Gastroesophageal sphincter (tissue), 3 donors: ENCODE measurements at regions not wholly inside any gene's neighbourhood (a gene's known extent, or its start where the extent isn't known, plus 50 kb on each side); places are given as distances from the start of the nearest gene placed in this dataset.

ENCODE experiments used
- EP300 ChIP-seq: sonication (generic); formaldehyde crosslinking; IDR thresholded peaks from one replicate; pipeline ENCODE4 v1.6.1; 2017; ENCODE audit warnings: antibody characterized with exemption, mild to moderate bottlenecking
- POLR2A ChIP-seq, 2 donors: fragments of 450-650 bp; IDR thresholded peaks; one replicate each; pipeline ENCODE4 v1.6.1; 2017; ENCODE audit warnings: antibody characterized with exemption in 2 of 2, mild to moderate bottlenecking in 2 of 2, moderate library complexity in 1 of 2
- POLR2AphosphoS5 ChIP-seq: sonication (generic); formaldehyde crosslinking; IDR thresholded peaks from one replicate; pipeline ENCODE4 v1.6.1; 2017; ENCODE audit warnings: antibody characterized with exemption
- TF ChIP-seq, protein P1 (sequence below), 4 experiments: fragments of 200-600 bp in 2 of 4; fragments of 450-650 bp in 2 of 4; sonication (generic) in 1 of 4; IDR thresholded peaks; one replicate each; pipeline ENCODE4 v1.5.1; 2017 to 2019; ENCODE audit warnings: antibody characterized with exemption in 4 of 4, mild to moderate bottlenecking in 2 of 4, moderate library complexity in 2 of 4

DNA sequence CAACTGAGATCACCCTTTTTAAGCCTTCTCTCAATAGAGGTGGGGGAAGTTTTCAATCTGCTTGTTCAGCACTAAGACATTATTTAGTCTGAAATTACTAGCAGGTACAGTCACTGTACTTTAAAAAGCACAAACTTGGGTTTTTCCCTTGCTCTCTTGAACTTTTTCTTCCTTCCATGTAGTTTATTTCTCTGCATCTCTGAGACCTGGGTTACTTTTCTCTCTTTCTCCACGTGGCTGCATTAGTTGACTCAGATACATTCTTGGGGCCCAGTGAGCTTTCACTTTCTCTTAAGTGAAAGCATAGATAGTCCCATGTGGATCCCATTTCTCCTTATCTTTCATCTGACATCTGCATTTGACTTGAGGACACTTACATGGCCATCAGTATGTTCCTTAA lies 433.9 kb upstream of the MAP3K7 start:
- TF ChIP-seq EP300 (no peak), POLR2AphosphoS5 (no peak), POLR2A (IDR thresholded peaks at IDR 0.05) (no peak)
- TF ChIP-seq, protein P1, sequence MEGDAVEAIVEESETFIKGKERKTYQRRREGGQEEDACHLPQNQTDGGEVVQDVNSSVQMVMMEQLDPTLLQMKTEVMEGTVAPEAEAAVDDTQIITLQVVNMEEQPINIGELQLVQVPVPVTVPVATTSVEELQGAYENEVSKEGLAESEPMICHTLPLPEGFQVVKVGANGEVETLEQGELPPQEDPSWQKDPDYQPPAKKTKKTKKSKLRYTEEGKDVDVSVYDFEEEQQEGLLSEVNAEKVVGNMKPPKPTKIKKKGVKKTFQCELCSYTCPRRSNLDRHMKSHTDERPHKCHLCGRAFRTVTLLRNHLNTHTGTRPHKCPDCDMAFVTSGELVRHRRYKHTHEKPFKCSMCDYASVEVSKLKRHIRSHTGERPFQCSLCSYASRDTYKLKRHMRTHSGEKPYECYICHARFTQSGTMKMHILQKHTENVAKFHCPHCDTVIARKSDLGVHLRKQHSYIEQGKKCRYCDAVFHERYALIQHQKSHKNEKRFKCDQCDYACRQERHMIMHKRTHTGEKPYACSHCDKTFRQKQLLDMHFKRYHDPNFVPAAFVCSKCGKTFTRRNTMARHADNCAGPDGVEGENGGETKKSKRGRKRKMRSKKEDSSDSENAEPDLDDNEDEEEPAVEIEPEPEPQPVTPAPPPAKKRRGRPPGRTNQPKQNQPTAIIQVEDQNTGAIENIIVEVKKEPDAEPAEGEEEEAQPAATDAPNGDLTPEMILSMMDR (IDR thresholded peaks at IDR 0.05): no peak
